AML-193 (cell line): ENCODE measurements at regions not wholly inside any gene's neighbourhood (a gene's known extent, or its start where the extent isn't known, plus 50 kb on each side); places are given as distances from the start of the nearest gene placed in this dataset.
A peak's percentile ranks its signal among the peaks of the same experiment; 100 is the strongest.
"Not testable (repeated sequence)": the region's sequence is repeated elsewhere in the genome, so short reads cannot be mapped to it uniquely, and the experiment has no call there.

Experiments
- DNase-seq, 2 experiments: peaks; one replicate each; lab custom pipeline; 2025; lab: John Stamatoyannopoulos, UW

- DNase-seq: peak; percentile 42 to 52
These were observed 132.3 kb upstream of the C11orf58 start for GRCh38 chr11:16605894-16606783.

GRCh38 chr11:16605389-16605893 lies 133.0 kb upstream of the C11orf58 start:
- no peak for DNase-seq

GRCh38 chr11:16604794-16605388 lies 133.6 kb upstream of the C11orf58 start:
- no peak for DNase-seq

GRCh38 chr11:16603890-16604793 lies 134.3 kb upstream of the C11orf58 start:
- no peak for DNase-seq

- DNase-seq: no peak
These were observed 135.2 kb upstream of the C11orf58 start for GRCh38 chr11:16603245-16603644.

- no peak for DNase-seq
These were observed 139.5 kb upstream of the C11orf58 start for GRCh38 chr11:16598906-16599305.

GRCh38 chr11:16598032-16598431 lies 140.4 kb upstream of the C11orf58 start:
- no peak for DNase-seq

GRCh38 chr11:16596231-16596630 lies 142.2 kb upstream of the C11orf58 start:
- no peak for DNase-seq

- no peak for DNase-seq
These were observed 147.3 kb upstream of the C11orf58 start for GRCh38 chr11:16591157-16591556.

GRCh38 chr11:16587670-16588069 lies 150.8 kb upstream of the C11orf58 start:
- no peak for DNase-seq

GRCh38 chr11:16584569-16584968 lies 153.9 kb upstream of the C11orf58 start:
- DNase-seq: no peak

GRCh38 chr11:16581078-16581477 lies 157.4 kb upstream of the C11orf58 start:
- DNase-seq: not testable (repeated sequence)

- no peak for DNase-seq
These were observed 161.0 kb upstream of the C11orf58 start for GRCh38 chr11:16577490-16577889.

GRCh38 chr11:16574889-16575288 lies 163.6 kb upstream of the C11orf58 start:
- DNase-seq: not testable (repeated sequence)

- no peak for DNase-seq
These were observed 165.5 kb upstream of the C11orf58 start for GRCh38 chr11:16572945-16573344.

GRCh38 chr11:16561150-16561549 lies 177.3 kb upstream of the C11orf58 start:
- no peak for DNase-seq

- DNase-seq: no peak
These were observed 180.0 kb upstream of the C11orf58 start for GRCh38 chr11:16558494-16558893.

GRCh38 chr11:16555956-16556355 lies 182.5 kb upstream of the C11orf58 start:
- DNase-seq: no peak

GRCh38 chr11:16554361-16554760 lies 184.1 kb upstream of the C11orf58 start:
- DNase-seq: no peak

GRCh38 chr11:16547879-16548278 lies 190.6 kb upstream of the C11orf58 start:
- no peak for DNase-seq

GRCh38 chr11:16543642-16544041 lies 187.3 kb upstream of the SOX6 start:
- DNase-seq: no peak

GRCh38 chr11:16542353-16542752 lies 186.0 kb upstream of the SOX6 start:
- no peak for DNase-seq
